Esophagus muscularis mucosa (tissue), 3 donors: ENCODE measurements at regions not wholly inside any gene's neighbourhood (a gene's known extent, or its start where the extent isn't known, plus 50 kb on each side); places are given as distances from the start of the nearest gene placed in this dataset.

Source experiments
- POLR2A ChIP-seq: fragments of 450-650 bp; IDR thresholded peaks from one replicate; pipeline ENCODE4 v1.6.1; 2017; ENCODE audit warnings: antibody characterized with exemption, moderate library complexity, mild to moderate bottlenecking, low read depth
- TF ChIP-seq, protein P1 (sequence below), 3 experiments: fragments of 200-600 bp in 2 of 3; fragments of 450-650 bp in 1 of 3; sonication (generic) in 2 of 3; IDR thresholded peaks; one replicate each; pipeline ENCODE4 v1.5.1; 2017 to 2019; ENCODE audit warnings: antibody characterized with exemption in 3 of 3, mild to moderate bottlenecking in 2 of 3, moderate library complexity in 1 of 3

DNA sequence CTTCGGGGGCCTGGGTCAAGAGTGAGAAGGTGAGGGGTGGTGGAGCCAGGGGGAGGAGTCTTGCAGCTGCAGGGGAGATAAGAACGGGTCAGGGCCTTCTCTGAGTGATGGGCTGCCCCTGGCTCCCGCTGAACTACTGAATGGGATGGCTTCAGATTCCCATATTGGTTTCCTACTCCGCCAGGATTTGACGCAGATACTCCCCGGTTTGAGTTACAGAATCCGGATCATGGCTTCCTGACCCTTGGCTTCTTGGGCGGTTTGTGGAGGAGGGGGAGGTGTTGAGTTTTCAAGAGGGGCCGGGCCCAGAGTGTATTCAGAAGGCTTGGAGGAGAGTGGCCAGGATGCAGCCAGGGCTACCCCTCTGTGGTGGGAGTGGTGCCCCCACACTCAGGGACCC, 119.9 kb upstream of the ATP2B2 start:
- TF ChIP-seq, protein P1, sequence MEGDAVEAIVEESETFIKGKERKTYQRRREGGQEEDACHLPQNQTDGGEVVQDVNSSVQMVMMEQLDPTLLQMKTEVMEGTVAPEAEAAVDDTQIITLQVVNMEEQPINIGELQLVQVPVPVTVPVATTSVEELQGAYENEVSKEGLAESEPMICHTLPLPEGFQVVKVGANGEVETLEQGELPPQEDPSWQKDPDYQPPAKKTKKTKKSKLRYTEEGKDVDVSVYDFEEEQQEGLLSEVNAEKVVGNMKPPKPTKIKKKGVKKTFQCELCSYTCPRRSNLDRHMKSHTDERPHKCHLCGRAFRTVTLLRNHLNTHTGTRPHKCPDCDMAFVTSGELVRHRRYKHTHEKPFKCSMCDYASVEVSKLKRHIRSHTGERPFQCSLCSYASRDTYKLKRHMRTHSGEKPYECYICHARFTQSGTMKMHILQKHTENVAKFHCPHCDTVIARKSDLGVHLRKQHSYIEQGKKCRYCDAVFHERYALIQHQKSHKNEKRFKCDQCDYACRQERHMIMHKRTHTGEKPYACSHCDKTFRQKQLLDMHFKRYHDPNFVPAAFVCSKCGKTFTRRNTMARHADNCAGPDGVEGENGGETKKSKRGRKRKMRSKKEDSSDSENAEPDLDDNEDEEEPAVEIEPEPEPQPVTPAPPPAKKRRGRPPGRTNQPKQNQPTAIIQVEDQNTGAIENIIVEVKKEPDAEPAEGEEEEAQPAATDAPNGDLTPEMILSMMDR (IDR thresholded peaks at IDR 0.05) = no peak
- no peak for TF ChIP-seq POLR2A
